ENCODE measurements at regions not wholly inside any gene's neighbourhood (a gene's known extent, or its start where the extent isn't known, plus 50 kb on each side); places are given as distances from the start of the nearest gene placed in this dataset.
A peak's percentile ranks its signal among the peaks of the same experiment; 100 is the strongest.

DNA sequence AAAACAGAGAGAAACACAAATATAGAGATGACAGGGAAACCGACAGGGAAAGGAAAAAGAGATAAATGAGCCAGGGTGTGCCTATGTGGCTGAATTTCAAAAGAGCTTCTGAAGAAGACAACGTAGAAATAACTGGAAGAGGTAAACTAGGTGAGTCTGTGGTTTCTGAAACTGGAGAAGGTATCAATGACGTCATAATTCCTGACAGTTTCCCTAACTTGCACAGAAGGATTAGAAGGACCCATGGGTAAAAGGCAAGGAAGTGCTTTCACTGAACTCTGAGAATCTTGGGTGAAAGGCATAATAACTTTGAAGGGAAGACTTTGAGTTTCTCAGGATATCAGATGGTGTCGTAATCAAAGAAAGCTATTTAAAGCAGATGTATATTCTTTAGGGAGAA is 790.8 kb upstream of the NUDT12 start:
- TF ChIP-seq, protein P1, sequence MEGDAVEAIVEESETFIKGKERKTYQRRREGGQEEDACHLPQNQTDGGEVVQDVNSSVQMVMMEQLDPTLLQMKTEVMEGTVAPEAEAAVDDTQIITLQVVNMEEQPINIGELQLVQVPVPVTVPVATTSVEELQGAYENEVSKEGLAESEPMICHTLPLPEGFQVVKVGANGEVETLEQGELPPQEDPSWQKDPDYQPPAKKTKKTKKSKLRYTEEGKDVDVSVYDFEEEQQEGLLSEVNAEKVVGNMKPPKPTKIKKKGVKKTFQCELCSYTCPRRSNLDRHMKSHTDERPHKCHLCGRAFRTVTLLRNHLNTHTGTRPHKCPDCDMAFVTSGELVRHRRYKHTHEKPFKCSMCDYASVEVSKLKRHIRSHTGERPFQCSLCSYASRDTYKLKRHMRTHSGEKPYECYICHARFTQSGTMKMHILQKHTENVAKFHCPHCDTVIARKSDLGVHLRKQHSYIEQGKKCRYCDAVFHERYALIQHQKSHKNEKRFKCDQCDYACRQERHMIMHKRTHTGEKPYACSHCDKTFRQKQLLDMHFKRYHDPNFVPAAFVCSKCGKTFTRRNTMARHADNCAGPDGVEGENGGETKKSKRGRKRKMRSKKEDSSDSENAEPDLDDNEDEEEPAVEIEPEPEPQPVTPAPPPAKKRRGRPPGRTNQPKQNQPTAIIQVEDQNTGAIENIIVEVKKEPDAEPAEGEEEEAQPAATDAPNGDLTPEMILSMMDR (IDR thresholded peaks at IDR 0.05; ENCODE audit: insufficient read depth, low read length, severe bottlenecking) = no peak
- DNase-seq (ENCODE audit: low read depth) = peak; percentile 18
- FAIRE-seq = no peak

DNA sequence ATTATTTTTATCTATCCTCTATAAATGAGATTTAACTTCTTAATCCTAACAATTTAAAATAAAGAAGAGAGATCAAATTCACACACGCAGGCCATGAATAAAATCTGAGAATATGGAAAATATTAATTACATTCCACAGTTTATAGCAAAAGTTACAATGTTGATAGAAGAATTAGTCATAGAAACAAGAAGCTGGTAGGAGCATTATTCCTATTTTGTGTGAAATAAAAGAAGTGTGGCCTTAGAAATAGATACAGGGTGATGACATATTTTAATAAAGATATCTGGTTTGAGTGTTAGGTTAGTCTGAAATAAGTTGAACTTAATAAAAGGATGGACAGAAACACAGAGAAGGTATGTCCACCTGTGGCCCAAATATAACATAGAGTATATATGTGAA is 790.4 kb upstream of the NUDT12 start:
- Histone ChIP-seq H3K4me3 (ENCODE audit: low read depth, low read length) (no peak overlapping the region), H3K36me3 (ENCODE audit: control insufficient read depth, insufficient read depth, low read length) (no peaks in the 10 kb centered on the region), H3K27me3 (ENCODE audit: control insufficient read depth, insufficient read depth, low read length) (no peaks in the 10 kb centered on the region)
- DNase-seq (ENCODE audit: low read depth) (no peak), FAIRE-seq (no peak)
- TF ChIP-seq, protein P1 (IDR thresholded peaks at IDR 0.05; ENCODE audit: insufficient read depth, low read length, severe bottlenecking) = no peak

More for the DNA sequence above, 790.8 kb upstream of the NUDT12 start:
- Histone ChIP-seq H3K27me3 (ENCODE audit: control insufficient read depth, insufficient read depth, low read length) (no peaks in the 10 kb centered on the region), H3K36me3 (ENCODE audit: control insufficient read depth, insufficient read depth, low read length) (no peaks in the 10 kb centered on the region), H3K4me3 (ENCODE audit: low read depth, low read length) (no peak overlapping the region)

GRCh38 chr5:104347119-104347708 is 784.6 kb upstream of the NUDT12 start:
- no peak for FAIRE-seq
- Histone ChIP-seq H3K36me3 (ENCODE audit: control insufficient read depth, insufficient read depth, low read length) (no peaks in the 10 kb centered on the region), H3K27me3 (ENCODE audit: control insufficient read depth, insufficient read depth, low read length) (no peaks in the 10 kb centered on the region), H3K4me3 (ENCODE audit: low read depth, low read length) (no peak overlapping the region)
- DNase-seq (ENCODE audit: low read depth) = peak; percentile 15
- TF ChIP-seq, protein P1 (IDR thresholded peaks at IDR 0.05; ENCODE audit: insufficient read depth, low read length, severe bottlenecking) = no peak

DNA sequence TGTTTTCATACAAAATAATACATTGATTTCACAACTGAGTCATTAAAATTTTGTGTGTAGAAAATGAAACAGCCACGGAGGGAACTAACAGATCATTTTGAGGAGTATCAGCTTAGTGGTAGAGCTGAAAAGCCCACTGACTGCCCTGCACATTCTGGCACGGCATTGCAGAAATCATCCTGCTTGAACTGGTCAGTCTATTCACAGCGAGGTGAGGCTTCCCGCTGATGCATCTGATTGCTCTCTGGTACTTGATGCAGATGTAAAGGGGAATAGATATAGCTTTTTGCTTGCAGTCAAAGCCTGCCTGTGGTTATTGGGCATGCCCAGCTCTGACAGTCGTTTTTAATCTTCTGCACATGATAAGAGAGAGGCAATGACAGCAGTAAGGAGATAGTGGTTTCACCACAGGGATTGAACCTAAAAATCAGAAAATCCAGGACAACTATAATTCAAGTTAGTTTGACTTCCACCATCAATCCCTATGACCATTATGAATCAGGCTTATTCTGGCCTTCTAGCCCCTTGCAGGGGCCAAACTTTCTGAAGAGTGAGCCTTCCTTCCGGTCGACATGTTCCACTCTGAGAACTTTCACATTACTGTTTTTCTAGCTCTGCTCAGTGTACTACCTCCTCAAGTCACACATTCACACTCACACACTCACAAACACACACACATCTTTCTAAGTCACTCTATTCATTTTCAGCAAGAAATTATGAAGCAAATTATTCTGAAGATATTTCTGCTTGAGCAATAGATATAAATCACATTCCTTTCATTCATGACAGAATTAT is 782.8 kb upstream of the NUDT12 start:
- Histone ChIP-seq H3K27me3 (ENCODE audit: control insufficient read depth, insufficient read depth, low read length) (no peaks in the 10 kb centered on the region), H3K36me3 (ENCODE audit: control insufficient read depth, insufficient read depth, low read length) (no peaks in the 10 kb centered on the region), H3K4me3 (ENCODE audit: low read depth, low read length) (no peak overlapping the region)
- no peak for FAIRE-seq
- TF ChIP-seq, protein P1 (IDR thresholded peaks at IDR 0.05; ENCODE audit: insufficient read depth, low read length, severe bottlenecking) = no peak
- no peak for DNase-seq (ENCODE audit: low read depth)

DNA sequence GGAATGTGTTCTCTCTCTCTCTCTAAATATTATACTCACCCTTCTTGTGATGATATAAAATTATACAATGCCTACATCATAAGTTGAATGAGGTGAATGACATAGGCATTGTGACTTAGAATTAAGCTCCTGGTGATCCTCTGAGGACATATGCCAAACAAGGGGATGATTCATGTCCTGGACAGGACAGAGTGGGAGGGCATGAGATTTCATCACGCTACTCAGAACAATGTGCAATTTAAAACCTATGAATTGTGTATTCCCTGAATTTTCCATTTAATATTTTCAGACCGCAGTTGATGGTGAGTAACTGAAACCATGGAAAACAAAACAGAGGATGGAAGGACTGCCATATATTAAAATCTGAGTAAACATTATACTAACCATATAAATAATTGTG is 782.2 kb upstream of the NUDT12 start:
- peak; percentile 39 for DNase-seq (ENCODE audit: low read depth)
- no peak for FAIRE-seq
- H3K4me3 ChIP-seq (ENCODE audit: low read depth, low read length) = no peak overlapping the region
- TF ChIP-seq, protein P1 (IDR thresholded peaks at IDR 0.05; ENCODE audit: insufficient read depth, low read length, severe bottlenecking) = no peak
- H3K27me3 ChIP-seq (ENCODE audit: control insufficient read depth, insufficient read depth, low read length) = no peaks in the 10 kb centered on the region
- no peaks in the 10 kb centered on the region for H3K36me3 ChIP-seq (ENCODE audit: control insufficient read depth, insufficient read depth, low read length)
